DMS79 treated with DMSO at 0.1 percent for 48 hours (cell line): ENCODE measurements at regions not wholly inside any gene's neighbourhood (a gene's known extent, or its start where the extent isn't known, plus 50 kb on each side); places are given as distances from the start of the nearest gene placed in this dataset.
"Not testable (repeated sequence)": the region's sequence is repeated elsewhere in the genome, so short reads cannot be mapped to it uniquely, and the experiment has no call there.

Experiments
- DNase-seq: peaks from one replicate; lab custom pipeline; 2025; lab: John Stamatoyannopoulos, UW

DNA sequence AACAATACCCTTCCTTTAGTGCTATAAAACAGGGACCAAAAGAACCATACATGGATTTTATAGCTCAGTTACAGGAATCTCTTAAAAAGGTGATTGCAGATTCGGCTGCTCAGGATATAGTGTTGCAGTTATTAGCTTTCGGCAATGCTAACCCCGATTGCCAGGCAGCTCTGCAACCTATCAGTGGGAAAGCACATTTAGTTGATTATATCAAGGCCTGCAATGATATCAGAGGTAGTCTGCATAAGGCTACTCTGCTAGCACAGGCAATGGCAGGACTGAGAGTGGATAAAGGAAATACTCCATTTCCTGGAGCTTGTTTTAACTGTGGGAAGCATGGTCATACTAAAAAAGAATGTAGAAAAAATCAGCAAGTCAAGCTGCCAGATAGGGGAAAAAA, 327.7 kb downstream of the REEP3 start:
- DNase-seq = not testable (repeated sequence)

DNA sequence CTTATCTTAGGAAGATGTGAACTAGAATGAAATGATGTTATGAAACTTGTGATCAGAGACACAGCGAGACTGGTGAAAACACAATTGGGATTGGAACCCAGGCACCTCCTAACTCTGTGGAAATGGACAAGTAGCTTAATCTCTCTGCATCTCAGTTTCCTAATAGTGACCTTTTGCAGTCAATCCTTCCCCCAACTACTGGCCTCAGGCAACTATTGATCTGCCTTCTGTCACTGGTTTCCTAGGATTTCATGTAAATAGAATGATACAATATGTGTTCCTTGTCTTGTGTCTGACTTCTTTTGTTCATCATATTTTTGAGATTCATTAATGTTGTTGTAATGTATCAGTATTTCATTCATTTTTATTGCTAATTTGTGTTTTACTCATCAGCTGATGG, 341.7 kb downstream of the REEP3 start:
- DNase-seq = no peak

DNA sequence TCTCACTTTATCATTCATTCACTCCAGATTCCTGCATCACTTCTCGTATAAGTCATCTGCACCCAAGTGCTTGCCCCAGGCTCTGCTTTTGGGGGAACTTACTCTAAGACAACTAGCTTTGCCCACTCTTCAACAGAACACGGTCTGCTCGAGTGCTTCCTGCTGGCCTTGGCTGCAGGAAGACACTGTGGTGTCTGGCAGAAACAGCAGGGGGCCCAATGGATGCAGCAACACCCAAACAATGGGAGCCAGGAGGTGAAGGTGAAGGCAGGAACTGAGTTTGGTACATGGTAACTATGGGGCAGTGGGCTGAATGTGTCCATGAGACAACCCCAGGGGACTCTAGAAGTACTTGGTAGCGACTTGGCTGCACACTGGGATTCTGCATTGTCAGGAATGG, 344.0 kb downstream of the REEP3 start:
- DNase-seq = no peak

DNA sequence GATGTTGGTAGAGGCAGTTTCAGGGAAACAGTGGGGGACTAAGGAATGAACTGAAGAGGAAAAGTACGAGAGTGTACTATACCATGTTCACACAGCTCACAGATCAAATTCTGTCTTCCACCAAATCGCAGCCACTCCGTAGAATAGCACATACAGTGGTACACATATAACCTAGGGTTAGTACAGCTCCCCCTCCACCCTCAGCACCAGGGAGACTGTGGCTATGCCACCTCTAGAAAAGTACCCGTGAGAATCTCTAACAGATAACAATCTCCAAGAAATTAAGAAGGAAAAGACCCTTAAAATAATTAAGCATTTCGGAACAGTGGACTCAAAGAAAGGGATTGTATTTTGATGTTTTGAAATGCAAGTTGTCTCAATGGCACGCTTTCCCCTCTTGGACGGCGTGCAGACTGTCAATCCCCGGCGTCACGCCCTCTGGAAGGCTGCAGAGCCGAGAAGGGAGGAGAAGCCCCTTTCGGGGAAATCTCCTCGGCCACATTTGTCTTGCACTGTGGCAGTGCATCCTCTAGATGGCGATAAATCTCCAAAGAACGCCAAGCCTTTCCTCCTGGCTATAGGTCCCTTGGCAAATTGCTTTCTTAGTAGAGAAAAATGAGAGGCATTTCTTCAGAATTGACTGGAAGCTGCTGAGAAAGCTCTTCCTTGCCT, 345.0 kb downstream of the REEP3 start:
- DNase-seq = peak; percentile 6

DNA sequence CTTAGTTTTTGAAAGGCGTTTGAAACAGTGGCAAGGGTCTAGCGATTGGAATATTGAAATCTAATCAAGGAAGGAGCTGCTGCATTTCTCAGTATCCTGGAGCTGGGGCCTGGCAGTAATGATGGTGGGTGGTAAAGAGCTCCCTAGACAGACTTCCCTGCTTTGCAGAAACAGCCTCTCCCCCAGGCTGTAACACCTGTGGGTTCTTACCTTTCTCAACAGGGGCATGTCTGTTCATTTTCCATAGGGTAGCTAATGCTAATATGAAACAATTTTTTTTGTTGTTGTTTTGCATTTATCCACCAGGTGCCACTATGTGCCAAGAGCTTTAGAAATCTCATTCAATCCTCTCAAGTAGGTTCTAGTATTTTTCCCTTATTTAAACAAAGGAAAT, 345.5 kb downstream of the REEP3 start:
- no peak for DNase-seq

DNA sequence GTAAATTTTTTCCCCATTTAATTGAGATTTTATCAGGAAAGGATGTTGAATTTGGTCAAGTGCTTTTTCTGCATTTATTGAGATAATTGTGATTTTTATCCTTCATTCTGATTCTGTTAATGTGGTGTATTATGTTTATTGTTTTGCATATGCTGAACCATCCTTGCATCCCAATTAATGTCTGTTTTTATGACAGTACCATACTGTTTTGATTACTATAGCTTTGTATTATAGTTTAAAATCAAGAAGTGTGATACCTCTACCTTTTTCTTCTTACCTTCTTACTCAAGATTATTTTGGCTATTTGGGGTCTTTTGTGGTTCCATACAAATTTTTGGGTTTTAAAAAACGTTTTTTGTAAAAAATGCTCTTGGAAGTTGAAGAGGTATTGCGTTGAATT, 357.2 kb downstream of the REEP3 start:
- no peak for DNase-seq

DNA sequence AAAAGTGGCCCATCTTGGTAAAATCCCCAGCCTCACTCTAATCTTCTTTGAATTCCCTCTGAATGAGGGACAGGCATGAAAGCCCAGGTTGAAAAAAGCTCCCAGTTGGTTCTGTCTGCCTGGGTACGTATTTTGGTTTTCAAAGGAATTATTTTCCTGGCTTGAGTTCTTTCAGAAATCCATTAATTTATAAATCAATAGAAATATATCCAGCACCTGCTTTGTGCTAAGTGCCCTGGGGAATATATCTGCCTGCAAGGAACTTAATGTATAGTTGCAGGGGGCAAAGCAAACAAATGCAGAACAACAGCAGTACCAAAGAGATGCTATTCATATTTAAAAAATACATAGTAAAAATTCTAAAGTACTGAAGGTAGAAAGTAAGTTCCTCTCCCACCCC, 362.7 kb downstream of the REEP3 start:
- no peak for DNase-seq

DNA sequence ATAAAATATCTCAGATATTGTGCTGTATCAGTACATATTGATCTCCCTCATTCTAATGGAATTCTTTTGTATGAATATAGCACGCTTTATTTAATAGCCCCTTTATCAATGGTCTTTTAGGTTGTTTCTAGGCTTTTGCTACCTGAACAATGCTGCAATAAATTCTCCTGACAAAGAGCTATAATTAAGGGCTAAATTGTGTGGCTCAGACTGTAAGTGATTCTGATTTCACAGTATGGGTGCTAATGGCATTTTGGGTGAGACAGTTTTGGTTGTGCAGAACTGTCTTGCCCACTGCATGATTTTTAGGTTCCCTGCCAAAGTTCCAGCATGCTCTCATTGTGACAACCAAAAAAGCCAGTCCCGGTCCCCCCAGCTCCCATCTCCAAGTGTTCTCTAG, 363.2 kb downstream of the REEP3 start:
- no peak for DNase-seq

DNA sequence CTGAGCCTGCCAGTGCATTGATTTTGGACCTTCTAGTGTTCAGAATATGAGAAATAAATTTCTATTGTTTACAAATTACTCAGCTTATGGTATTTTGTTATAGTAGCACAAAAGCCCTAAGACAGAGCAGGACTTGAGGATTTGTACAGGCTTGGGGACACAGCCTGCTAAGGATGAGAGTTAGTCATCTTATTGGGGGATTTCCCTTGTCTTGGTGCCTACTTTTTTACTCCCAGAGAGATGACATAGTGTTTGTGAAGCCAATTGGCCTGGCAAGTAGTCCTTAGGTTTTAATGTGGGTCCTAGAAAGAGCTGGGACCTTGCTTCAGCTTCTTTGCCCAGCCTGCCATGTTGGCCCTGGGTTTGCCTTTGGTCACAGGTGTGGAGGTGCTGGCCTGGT, 364.0 kb downstream of the REEP3 start:
- no peak for DNase-seq

DNA sequence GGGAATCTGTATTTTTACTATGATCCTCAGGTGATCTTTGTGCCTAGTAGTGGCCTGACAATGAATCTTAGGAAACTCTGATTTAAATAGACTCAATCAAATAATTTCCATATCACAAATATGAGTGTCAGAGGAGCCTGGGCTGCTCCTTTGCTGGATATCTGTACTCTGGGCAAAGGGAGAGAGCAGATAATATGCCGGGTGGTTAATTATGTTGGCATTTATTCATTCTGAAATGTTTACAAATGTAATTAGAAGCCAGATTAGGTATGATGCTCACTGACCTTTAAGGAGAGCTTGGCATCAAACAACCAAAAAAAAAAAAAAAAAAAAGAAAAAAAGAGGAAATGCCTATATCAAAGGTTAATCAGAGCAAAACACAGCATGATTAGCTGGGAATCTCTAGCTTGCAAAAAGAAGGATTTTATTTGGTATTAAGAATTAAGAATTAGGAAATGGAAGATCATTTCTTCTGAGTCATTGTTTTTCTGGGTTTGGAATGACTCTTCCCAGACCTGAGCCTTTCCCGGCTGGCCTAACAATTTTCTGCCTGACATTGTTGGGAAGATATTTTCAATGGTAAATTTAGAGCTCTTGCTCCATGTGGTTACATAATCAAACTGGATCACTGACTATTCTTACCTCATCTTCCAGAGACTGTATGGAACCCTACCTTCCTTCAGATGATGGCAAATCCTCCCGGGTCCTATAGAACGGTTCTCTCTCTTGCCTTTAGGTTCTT, 365.3 kb downstream of the REEP3 start:
- no peak for DNase-seq

DNA sequence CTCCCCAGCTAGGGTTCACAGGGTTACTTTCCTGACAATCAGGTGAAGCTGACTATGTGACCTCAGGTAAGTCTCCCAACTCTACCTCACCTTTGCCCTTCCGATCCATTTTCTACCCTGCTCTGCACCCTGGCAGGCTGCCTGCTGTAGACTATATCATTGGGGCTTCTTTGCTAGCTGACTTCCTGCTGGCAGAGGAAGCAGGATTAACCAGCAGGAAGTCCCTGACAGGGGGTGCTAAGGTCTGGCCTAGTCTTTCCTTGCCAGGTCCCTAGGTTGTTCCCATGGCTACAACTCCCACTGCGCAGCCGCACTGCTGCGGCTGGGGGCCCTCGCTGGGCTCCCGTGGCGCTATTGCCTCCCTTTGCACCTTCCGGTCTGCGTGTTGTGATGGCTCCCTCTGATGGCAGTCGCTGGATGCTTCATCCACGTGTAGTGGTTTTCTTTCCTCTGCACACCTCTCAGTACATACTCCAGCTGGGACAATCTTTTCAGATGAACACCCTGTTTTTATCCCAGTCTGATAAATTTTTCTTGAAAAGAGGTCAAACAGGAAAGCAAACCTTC, 365.9 kb downstream of the REEP3 start:
- DNase-seq = no peak

DNA sequence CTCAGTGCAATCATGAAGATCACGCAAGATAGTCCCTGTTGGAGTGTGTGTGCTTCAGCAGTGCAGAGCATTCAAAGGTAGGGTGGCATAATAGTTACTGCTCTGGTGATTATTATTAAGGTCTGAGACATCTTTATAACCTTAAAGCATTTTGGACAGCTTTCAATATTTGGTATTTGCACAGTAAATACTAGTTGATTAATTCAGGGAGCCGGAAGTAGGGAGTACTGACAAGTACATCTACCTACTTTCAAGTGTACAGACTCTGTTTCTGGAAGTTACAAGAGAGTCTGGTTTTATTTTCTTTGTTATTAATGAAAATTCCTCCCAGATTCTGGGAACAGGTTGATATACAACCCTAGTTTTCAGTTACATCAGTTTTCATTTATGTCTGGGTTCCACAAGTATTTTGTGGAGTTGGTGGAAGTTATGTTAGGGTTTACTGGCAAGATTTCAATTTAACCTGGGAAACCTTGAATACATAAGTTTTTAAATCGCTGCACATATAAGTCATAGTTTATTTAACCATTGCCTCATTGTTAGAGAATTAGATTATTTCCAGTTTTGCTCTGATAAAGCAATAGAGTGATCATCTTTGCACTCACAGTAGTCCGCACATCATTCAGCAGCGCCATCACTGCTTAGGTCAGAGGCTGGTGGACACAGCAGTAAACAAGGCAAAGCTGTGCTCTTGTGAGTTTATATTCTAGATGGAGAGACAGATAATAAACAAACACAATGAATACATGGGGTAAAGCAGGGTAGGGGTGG, 366.6 kb downstream of the REEP3 start:
- DNase-seq = no peak

DNA sequence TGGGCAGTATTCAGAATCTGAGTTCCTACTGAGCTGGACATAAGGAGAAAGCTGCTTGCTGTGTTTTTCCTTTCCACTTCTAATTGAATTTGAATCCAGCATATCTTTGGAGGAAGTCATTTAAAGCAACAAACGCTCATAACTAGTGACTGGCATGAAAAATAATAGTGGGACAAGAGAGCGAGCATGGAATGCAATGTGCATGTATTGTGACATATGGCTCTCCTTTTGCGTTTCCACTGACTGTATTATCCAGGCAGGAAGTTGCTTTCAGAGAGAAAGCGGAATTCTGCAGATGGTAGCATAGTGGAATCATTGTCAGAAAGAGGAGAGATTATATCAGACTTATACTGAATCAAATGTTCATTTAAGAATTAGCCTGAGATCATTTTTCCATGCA, 368.6 kb downstream of the REEP3 start:
- no peak for DNase-seq

DNA sequence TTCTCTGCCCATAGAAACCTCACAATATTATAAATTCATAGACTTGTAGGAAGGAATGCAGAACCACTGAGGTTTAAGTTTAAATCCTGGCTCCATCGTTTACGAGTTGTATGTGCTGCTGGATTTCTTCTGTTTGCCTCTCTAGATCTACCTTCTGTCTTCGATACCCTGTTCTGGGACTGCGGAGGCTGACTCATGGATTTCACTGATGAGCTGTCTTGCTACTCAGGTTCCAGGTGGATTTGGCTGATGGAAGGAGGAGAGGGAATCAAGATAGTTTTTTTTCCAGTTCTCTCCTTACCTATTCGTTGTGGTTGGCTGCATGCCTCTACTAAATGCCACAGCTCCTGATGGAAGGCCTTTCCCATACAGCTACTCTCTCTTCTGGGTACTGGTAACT, 375.8 kb downstream of the REEP3 start:
- DNase-seq = no peak

DNA sequence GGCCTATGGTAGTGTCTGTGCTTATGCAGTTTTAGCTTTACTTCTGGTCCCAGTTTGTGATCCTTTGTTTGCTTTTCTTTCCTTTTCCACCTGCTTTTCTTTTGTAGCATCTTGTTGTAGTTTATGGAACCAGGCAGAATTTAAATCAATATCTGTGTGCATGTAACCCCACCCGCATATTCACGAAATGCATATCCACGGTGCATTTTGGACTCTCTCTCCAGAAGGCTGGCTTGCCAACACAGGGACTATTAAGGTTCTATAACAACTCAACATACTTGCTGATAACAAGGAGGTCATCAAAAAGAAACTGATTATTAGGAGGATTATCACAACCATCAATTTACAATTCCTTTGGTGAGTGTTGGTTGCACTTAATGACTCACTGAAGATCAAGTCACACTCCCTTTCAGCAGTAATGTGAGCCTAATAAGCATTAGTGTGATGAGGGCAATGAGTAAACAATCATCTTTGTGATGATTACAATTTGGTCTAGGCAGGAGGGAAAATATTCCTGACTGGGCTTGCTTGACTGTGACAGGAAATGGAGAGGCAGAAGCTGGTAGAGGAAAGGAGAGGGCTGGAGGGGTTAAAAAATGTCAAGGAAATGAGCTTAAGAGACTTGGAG, 378.6 kb downstream of the REEP3 start:
- no peak for DNase-seq

DNA sequence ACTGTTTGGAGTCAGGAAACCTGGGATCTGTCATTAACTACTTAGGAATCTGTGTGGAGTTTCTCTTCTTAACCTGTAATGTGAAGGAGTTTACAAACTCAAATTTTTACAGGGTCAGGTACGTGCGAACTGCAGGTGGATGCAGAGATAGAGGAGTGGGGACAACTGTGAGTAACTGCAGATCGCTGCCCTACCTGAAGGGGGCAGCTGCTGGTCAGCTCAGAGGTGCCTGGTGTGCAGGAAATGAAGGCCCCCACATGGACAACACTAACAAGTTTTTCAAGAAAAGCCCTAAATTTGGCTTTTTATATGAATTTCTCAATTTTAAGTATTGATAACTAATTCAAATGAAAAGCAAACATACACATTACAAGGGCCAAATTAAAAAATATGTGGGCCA, 380.0 kb downstream of the REEP3 start:
- DNase-seq = no peak

DNA sequence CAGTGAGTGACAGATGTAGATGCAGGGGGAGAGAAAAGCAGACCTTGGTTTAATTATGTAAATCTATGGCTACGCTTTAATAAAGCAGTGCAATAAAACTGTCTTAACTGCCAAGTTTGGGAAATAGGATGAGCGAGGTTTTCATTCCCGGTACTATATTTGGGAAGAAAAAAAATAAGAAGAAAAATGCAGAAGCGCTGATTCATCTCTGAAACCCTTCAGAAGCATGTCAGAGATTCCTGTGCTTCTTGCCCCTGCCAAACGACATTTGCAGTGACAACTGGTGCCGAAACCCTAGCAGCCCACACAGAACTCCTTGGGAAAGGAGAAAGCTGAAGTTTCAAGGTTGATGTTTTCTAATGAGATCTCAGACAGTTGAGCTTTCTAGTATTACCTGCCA, 380.7 kb downstream of the REEP3 start:
- DNase-seq = no peak

DNA sequence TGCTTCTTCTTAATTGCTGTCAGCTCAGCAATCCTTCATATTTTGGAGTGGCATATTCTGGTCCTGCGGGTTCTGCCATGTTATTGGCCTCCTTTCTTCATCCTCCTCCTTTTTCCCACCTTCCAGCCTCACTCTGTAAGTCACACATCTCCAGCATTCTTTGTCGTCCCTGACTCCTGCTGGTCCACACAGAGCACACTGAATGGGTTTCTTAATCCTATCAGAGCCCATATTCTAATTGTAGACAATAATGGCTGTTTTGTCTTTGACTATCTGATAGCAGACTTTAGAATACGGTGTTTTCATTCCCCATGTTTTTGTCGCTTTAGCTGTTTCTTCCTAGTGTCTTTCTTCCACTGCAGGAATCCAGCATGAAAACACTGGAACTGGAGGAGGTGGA, 389.6 kb downstream of the REEP3 start:
- DNase-seq = no peak

DNA sequence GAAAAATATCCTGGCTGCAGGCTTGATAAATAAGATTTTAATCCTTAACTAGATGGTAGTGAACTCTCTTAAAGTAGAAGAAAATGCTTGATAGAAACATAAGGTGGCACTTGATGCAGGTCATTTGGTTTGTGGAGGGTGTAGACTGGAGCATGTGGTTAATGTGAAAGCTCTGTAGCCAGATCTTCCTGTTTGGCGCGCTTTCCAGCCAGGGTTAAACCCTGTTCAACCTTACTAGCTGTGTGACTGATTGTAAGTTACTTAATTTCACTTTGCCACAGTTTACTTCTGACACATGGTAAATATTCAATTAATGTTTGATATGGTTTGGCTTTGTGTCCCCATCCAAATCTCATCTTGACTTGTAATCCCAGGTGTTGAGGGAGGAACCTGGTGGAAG, 394.0 kb downstream of the REEP3 start:
- no peak for DNase-seq

DNA sequence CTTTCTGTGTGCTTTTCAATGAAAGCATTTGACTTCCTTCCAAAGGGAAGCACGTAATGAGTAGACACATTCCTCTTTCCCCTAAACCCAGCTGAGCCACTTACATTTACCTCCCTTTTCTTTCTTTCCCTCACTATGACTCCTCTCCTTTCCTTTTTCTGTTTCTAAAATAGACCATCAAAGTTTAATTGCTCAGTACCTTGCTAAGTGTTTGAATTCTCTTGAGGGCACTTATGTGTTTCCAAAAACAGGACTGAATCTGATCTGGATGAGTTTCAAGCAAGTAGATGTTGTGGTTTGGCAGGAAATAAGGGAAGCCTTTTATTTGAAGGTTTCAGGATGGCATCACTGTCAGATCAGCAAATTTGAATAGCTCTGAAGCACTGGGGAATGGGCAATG, 396.2 kb downstream of the REEP3 start:
- DNase-seq = peak; percentile 7

DNA sequence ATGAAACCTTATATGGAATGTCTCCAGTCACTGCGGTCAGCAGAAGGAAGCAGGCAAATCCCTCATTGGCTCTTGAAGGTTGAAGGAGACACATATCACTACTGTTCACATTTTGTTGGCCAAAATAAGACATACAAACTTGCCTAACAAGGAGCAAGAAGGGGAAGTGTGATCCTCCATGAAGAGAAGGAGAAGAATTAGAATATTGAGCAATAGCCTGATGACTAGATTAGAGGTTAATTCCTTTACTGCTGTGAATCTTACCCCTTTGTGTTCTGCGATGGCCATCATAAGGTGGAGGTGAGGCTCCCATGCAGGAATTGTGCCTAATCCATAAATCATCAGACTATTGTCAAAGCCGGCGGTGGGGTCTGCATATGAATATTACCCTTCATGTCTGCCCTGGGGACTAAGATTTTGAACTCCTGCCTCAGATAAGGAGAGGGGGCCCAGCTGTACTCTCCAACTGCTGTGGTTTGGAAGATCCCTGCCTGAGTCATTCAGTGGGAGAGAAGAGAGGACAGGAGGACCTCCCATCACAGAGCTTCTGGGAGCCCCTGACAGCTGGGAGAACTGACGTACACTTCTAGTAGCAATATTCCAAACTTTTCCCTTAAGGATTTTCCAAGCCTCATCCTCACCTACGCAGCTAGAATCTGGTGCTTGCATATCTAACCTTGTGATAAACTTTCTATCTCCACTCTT, 398.5 kb downstream of the REEP3 start:
- no peak for DNase-seq

DNA sequence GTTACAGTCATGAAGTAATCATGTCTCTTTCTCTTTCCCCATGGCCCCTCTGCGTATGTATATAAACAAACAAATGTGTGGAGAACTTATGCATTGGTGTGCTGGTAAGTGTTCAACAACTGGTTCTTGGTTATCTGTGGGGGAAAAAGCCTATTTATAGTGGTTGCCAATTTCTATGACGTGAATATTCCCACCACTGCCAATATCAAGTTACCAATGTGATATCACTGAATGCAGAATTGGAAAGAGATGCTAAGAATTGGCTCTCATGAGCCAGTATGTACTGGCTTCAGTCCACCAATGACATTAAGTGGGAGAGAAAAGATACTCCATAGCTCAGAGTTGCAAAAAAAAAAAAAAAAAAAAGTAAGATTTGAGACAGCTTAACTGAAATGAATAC, 399.7 kb downstream of the REEP3 start:
- DNase-seq = no peak
